ENCODE measurements at regions not wholly inside any gene's neighbourhood (a gene's known extent, or its start where the extent isn't known, plus 50 kb on each side); places are given as distances from the start of the nearest gene placed in this dataset.

DNA sequence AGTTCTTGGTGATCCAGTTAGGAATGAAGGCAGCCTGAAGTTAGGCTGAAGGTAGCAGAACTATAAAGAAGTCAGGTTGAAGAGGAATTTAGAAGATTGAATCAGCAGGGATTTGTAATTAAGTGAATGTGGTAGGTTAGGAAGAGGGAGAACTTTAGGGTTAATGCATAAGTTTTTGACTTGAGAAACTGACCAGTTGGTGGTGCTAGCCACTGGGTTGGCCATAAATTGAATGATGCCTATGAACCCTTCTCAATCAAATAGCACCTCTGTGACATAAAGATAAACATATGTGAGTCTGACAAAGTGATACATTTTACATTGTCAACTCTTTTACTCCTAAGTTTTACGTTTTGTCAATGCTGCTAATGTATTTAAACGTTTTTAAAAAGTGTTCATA, 290.6 kb upstream of the NAV3 start:
- DNase-seq (ENCODE audit: low read depth in 1 of 2, low spot score in 1 of 2) (no peak), FAIRE-seq (no peak), ATAC-seq (no peak)
- no peak overlapping the region for H3K4me3 ChIP-seq
- TF ChIP-seq BCL3 (IDR thresholded peaks at IDR 0.05) (no peak), RCOR1 (IDR thresholded peaks at IDR 0.05; ENCODE audit: low read depth, low read length) (no peak), E2F6 (IDR thresholded peaks at IDR 0.05; ENCODE audit: borderline replicate concordance, low read depth) (no peak), GATA3 (IDR thresholded peaks at IDR 0.05; ENCODE audit: borderline replicate concordance) (no peak), ESRRA (IDR thresholded peaks at IDR 0.05; ENCODE audit: borderline replicate concordance, low read length) (no peak), CHD4 (IDR thresholded peaks at IDR 0.05; ENCODE audit: borderline replicate concordance) (no peak), HOXB5 (CRISPR knock-in tag; IDR thresholded peaks at IDR 0.05) (no peak), JUN (IDR thresholded peaks at IDR 0.05) (no peak), JUNB (IDR thresholded peaks at IDR 0.05) (no peak), KDM5A (IDR thresholded peaks at IDR 0.05) (no peak), EP300 (IDR thresholded peaks at IDR 0.05) (no peak), MAZ (IDR thresholded peaks at IDR 0.05; ENCODE audit: borderline replicate concordance, low read depth, low read length) (no peak), ZC3H11A (IDR thresholded peaks at IDR 0.05) (no peak), CHD2 (IDR thresholded peaks at IDR 0.05; ENCODE audit: low read length, partially characterized antibody) (no peak), SMC3 (IDR thresholded peaks at IDR 0.05) (no peak)
- no peak overlapping the region for H3K4me2 ChIP-seq
- H3K9me3 ChIP-seq: no peaks in the 10 kb centered on the region
- CTCF ChIA-PET: no interaction called here
- WGBS (ENCODE audit: missing lambda C conversion rate): 0% methylated on average over 2 of the region's 2 CpGs
- no peak overlapping the region for H3K27ac ChIP-seq
- POLR2A ChIA-PET: no interaction called here
- H3K4me1 ChIP-seq: no peaks in the 10 kb centered on the region

DNA sequence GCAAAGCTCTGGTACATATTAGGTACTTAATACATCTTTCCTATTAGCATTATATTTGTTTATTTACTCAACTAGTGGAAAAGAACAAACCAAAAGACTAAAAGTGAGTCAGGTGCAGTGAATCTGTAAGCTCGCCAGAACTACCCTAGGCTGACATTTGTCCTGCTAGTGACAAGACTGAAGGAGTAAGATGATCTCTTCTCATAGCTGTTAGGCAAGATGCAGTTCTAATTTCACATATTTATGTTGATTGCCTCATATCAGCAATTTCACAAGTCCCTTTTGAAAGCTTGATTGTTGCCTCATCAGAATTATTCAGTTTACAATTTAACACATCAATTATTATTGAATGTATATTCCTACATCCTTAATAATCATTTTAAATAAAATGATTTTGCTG, 293.0 kb upstream of the NAV3 start:
- POLR2A ChIA-PET: no interaction called here
- H3K4me1 ChIP-seq: no peaks in the 10 kb centered on the region
- H3K4me2 ChIP-seq: no peak overlapping the region
- no peak overlapping the region for H3K27ac ChIP-seq
- no peak for DNase-seq (ENCODE audit: low read depth in 1 of 2, low spot score in 1 of 2)
- 3% methylated on average over 1 of the region's 1 CpG for WGBS (ENCODE audit: missing lambda C conversion rate)
- no peak for FAIRE-seq
- no peak for TF ChIP-seq MYC (IDR thresholded peaks at IDR 0.05; ENCODE audit: borderline replicate concordance, low read length)
- no peak for TF ChIP-seq KDM1A (IDR thresholded peaks at IDR 0.05; ENCODE audit: low read depth)
- no peak for TF ChIP-seq TFCP2L1 (CRISPR knock-in tag; IDR thresholded peaks at IDR 0.05)
- TF ChIP-seq NR3C1 (IDR thresholded peaks at IDR 0.05): no peak
- no peak for TF ChIP-seq POLR2AphosphoS2 (conservative IDR thresholded peaks at IDR 0.05; ENCODE audit: low read length)
- TF ChIP-seq, protein P1, sequence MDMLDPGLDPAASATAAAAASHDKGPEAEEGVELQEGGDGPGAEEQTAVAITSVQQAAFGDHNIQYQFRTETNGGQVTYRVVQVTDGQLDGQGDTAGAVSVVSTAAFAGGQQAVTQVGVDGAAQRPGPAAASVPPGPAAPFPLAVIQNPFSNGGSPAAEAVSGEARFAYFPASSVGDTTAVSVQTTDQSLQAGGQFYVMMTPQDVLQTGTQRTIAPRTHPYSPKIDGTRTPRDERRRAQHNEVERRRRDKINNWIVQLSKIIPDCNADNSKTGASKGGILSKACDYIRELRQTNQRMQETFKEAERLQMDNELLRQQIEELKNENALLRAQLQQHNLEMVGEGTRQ (IDR thresholded peaks at IDR 0.05): no peak
- no peak for TF ChIP-seq NFE2L2 (conservative IDR thresholded peaks at IDR 0.05; ENCODE audit: low read length)
- TF ChIP-seq ZSCAN20 (CRISPR knock-in tag; IDR thresholded peaks at IDR 0.05): no peak
- no peak for TF ChIP-seq REST (IDR thresholded peaks at IDR 0.05)
- no peak for ATAC-seq
- CTCF ChIA-PET: interaction anchor here (0.6 kb wide), 1 partner anchor 669 kb away, joined by 3 read pairs; no protein-coding TSS in a partner anchor
- no peak overlapping the region for H3K4me3 ChIP-seq
- no peaks in the 10 kb centered on the region for H3K9me3 ChIP-seq

Measured in A549 (cell line).